ENCODE measurements at regions not wholly inside any gene's neighbourhood (a gene's known extent, or its start where the extent isn't known, plus 50 kb on each side); places are given as distances from the start of the nearest gene placed in this dataset.

- H3K9me3 ChIP-seq: no peaks in the 10 kb centered on the region
- no peak for DNase-seq (ENCODE audit: low spot score)
- 56% methylated on average over 3 of the region's 3 CpGs for WGBS
- no peak overlapping the region for H3K4me3 ChIP-seq
- no peaks in the 10 kb centered on the region for H3K36me3 ChIP-seq
- intact Hi-C loops (cut with DNase I): no loop called here
- no peaks in the 10 kb centered on the region for H3K4me1 ChIP-seq (replicated peaks)
- H3K27ac ChIP-seq: no peak overlapping the region
- TF ChIP-seq CTCF (IDR thresholded peaks at IDR 0.05) (no peak), POLR2AphosphoS5 (IDR thresholded peaks at IDR 0.05) (no peak), POLR2A (IDR thresholded peaks at IDR 0.05) (no peak)
- no peaks in the 10 kb centered on the region for H3K27me3 ChIP-seq (replicated peaks; ENCODE audit: insufficient read depth)
These were observed 165.6 kb downstream of the ZFP64 start for GRCh38 chr20:52025938-52026337.

DNA sequence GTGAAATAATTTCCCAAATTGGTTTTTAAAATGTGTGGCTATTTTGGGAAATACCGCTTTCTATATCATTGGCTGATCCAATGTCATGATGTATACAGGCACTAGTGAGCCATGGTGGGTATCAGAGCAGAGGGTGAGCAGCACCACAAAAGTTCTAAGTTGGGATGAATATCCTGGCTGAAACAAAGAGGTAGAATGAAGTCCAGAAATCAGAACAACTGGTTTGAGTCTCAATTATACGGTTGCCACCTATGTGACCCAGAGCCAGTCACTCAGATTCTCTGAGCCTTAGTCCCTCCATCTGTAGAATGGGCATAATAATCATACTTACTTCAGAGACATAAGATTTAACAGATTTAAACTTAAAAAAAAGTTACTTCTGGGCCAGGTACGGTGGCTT lies 172.3 kb downstream of the ZFP64 start:
- Histone ChIP-seq H3K4me1 (replicated peaks) (no peaks in the 10 kb centered on the region), H3K4me3 (no peak overlapping the region)

DNA sequence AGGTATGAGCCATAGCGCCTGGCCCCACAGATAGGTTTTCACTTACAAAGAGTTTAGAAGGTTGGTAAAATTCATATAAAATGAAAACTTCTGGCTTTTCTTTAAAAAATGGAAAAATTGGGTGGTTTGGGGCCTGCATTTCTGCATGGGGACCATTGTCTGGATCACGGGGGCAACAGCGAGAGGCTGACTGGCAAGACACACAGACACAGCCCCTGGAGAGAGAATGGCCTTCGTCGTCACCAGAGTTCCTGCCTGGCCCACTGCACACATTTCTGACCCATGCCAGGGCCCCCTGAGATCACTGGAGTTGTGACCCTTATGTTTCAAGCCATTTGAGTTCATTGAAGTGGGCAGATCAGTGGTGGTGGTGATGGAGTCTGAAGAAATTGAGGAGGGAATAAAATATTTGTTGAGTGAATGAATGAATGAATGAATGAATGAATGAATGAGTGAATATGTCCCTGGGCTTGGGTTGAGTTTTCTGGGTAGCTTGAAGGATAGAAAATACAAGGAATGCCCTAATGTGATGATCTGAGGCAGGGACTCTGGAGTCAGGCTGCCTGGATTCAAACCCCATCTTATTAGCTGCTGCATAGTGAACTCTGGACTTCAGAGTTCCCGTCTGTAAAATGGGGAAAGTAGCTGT lies 173.8 kb downstream of the ZFP64 start:
- no peaks in the 10 kb centered on the region for H3K4me1 ChIP-seq (replicated peaks)
- no peaks in the 10 kb centered on the region for H3K9me3 ChIP-seq
- H3K27ac ChIP-seq: no peak overlapping the region
- TF ChIP-seq CTCF (IDR thresholded peaks at IDR 0.05) (no peak), POLR2AphosphoS5 (IDR thresholded peaks at IDR 0.05) (no peak), POLR2A (IDR thresholded peaks at IDR 0.05) (no peak)
- H3K27me3 ChIP-seq (replicated peaks; ENCODE audit: insufficient read depth): no peaks in the 10 kb centered on the region
- intact Hi-C loops (cut with DNase I): no loop called here
- WGBS: 95% methylated on average over 6 of the region's 6 CpGs
- no peak overlapping the region for H3K4me3 ChIP-seq
- no peaks in the 10 kb centered on the region for H3K36me3 ChIP-seq
- no peak for DNase-seq (ENCODE audit: low spot score)

More for the DNA sequence above, 172.3 kb downstream of the ZFP64 start:
- no peak for DNase-seq (ENCODE audit: low spot score)
- Histone ChIP-seq H3K27me3 (replicated peaks; ENCODE audit: insufficient read depth) (no peaks in the 10 kb centered on the region), H3K27ac (no peak overlapping the region), H3K9me3 (no peaks in the 10 kb centered on the region), H3K36me3 (no peaks in the 10 kb centered on the region)
- TF ChIP-seq CTCF (IDR thresholded peaks at IDR 0.05) (no peak), POLR2AphosphoS5 (IDR thresholded peaks at IDR 0.05) (no peak), POLR2A (IDR thresholded peaks at IDR 0.05) (no peak)
- WGBS: 95% methylated on average over 3 of the region's 3 CpGs
- intact Hi-C loops (cut with DNase I): no loop called here

DNA sequence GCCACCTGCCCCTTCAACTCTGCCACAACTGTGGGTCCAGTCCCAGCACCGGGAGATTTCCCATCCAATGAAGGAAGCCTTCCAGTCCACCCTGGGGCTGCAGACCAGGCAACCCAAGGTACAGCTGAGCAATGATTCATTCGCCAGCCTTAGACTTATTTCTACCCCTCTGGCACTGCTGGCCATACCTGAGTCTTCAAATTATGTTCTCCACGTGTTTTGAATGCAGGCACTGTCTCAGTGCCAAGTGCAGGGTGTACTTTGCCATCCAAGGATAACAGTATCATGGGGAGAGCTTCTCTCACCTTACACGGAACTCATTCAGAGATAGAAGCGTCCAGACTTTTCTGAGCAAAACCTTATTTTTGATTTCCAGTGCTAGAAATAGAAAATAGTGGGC lies 175.6 kb downstream of the ZFP64 start:
- Histone ChIP-seq H3K9me3 (no peaks in the 10 kb centered on the region), H3K27ac (no peak overlapping the region), H3K4me3 (no peak overlapping the region), H3K4me1 (replicated peaks) (no peaks in the 10 kb centered on the region), H3K36me3 (no peaks in the 10 kb centered on the region), H3K27me3 (replicated peaks; ENCODE audit: insufficient read depth) (no peaks in the 10 kb centered on the region)
- DNase-seq (ENCODE audit: low spot score): no peak
- TF ChIP-seq POLR2AphosphoS5 (IDR thresholded peaks at IDR 0.05) (no peak), POLR2A (IDR thresholded peaks at IDR 0.05) (no peak), CTCF (IDR thresholded peaks at IDR 0.05) (no peak)
- 79% methylated on average over 5 of the region's 5 CpGs for WGBS
- intact Hi-C loops (cut with DNase I): no loop called here

DNA sequence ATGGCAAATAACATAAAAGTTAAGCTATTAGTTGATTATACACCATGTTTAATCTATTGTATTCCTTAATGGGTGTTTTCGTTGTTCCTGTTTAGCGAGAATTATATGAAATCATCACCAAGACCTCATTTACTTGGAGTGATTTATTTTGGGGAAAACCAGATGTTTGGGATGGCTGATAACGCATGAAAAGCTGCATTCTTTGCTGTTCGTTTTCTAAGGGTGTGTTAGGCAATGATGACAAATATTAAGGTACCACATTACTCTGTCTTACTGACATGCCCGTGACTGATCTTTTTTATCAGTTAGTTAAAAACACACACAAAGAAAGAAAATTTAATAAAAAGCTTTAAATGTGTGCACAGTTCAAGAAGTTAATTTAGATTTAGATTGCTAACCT lies 176.4 kb downstream of the ZFP64 start:
- intact Hi-C loops (cut with DNase I): no loop called here
- WGBS: 70% methylated on average over 5 of the region's 5 CpGs
- TF ChIP-seq POLR2A (IDR thresholded peaks at IDR 0.05): no peak
- no peak for TF ChIP-seq POLR2AphosphoS5 (IDR thresholded peaks at IDR 0.05)
- TF ChIP-seq CTCF (IDR thresholded peaks at IDR 0.05): no peak
- H3K27ac ChIP-seq: no peak overlapping the region
- no peak overlapping the region for H3K4me3 ChIP-seq
- H3K36me3 ChIP-seq: no peaks in the 10 kb centered on the region
- H3K9me3 ChIP-seq: no peaks in the 10 kb centered on the region
- no peaks in the 10 kb centered on the region for H3K4me1 ChIP-seq (replicated peaks)
- H3K27me3 ChIP-seq (replicated peaks; ENCODE audit: insufficient read depth): no peaks in the 10 kb centered on the region
- DNase-seq (ENCODE audit: low spot score): no peak
